WERI-Rb-1 (cell line): ENCODE measurements at regions not wholly inside any gene's neighbourhood (a gene's known extent, or its start where the extent isn't known, plus 50 kb on each side); places are given as distances from the start of the nearest gene placed in this dataset.

Experiments
- DNase-seq: peaks from one replicate; pipeline ENCODE4 v3.0.0-alpha.2; 2020
- H3K27ac ChIP-seq: fragments of 250-450 bp; sonication (Bioruptor Pico); 2 replicates; pipeline ENCODE4 v1.5.1; 2020; ENCODE audit warnings: mild to moderate bottlenecking, moderate library complexity
- H3K27me3 ChIP-seq: fragments of 250-450 bp; sonication (Bioruptor Pico); 2 replicates; pipeline ENCODE4 v1.5.1; 2021; ENCODE audit warnings: mild to moderate bottlenecking, low read depth, moderate library complexity; ENCODE audit not compliant: insufficient read depth, severe bottlenecking
- H3K36me3 ChIP-seq: fragments of 250-450 bp; sonication (Bioruptor Pico); 2 replicates; pipeline ENCODE4 v1.5.1; 2020; ENCODE audit warnings: mild to moderate bottlenecking, moderate library complexity
- H3K4me3 ChIP-seq: 2 replicates; pipeline ENCODE4 v1.5.1; 2011; ENCODE audit warnings: low read depth, mild to moderate bottlenecking, control low read depth, low read length
- H3K9me3 ChIP-seq: fragments of 250-450 bp; sonication (Bioruptor Pico); 2 replicates; pipeline ENCODE4 v1.5.1; 2021; ENCODE audit warnings: mild to moderate bottlenecking, moderate library complexity; ENCODE audit not compliant: severe bottlenecking
- CTCF ChIP-seq: IDR thresholded peaks from 2 replicates; pipeline ENCODE4 v1.5.1; 2011; ENCODE audit warnings: low read depth, mild to moderate bottlenecking, control low read depth, inconsistent platforms, low read length

GRCh38 chr3:181797431-181797830 lies 85.7 kb downstream of the SOX2 start:
- no peak for TF ChIP-seq CTCF
- H3K27ac ChIP-seq, result no peak overlapping the region
- no peak overlapping the region for H3K4me3 ChIP-seq
- H3K36me3 ChIP-seq, result no peaks in the 10 kb centered on the region
- no peak for DNase-seq
- peaks cover 66% of the 10 kb centered on the region for H3K27me3 ChIP-seq
- H3K9me3 ChIP-seq, result no peaks in the 10 kb centered on the region

- H3K9me3 ChIP-seq, result no peaks in the 10 kb centered on the region
- no peak overlapping the region for H3K27ac ChIP-seq
- H3K36me3 ChIP-seq, result no peaks in the 10 kb centered on the region
- H3K27me3 ChIP-seq, result peaks cover 54% of the 10 kb centered on the region
- H3K4me3 ChIP-seq, result no peak overlapping the region
- no peak for DNase-seq
- TF ChIP-seq CTCF, result no peak
These were observed 94.0 kb downstream of the SOX2 start for GRCh38 chr3:181805703-181806102.

GRCh38 chr3:181808053-181808452 lies 96.3 kb downstream of the SOX2 start:
- DNase-seq, result no peak
- no peaks in the 10 kb centered on the region for H3K36me3 ChIP-seq
- H3K9me3 ChIP-seq, result no peaks in the 10 kb centered on the region
- no peak for TF ChIP-seq CTCF
- H3K27me3 ChIP-seq, result peaks cover 47% of the 10 kb centered on the region
- H3K4me3 ChIP-seq, result no peak overlapping the region
- no peak overlapping the region for H3K27ac ChIP-seq

- H3K36me3 ChIP-seq, result no peaks in the 10 kb centered on the region
- no peak overlapping the region for H3K27ac ChIP-seq
- no peaks in the 10 kb centered on the region for H3K9me3 ChIP-seq
- no peak for DNase-seq
- no peak for TF ChIP-seq CTCF
- peaks cover 73% of the 10 kb centered on the region for H3K27me3 ChIP-seq
- no peak overlapping the region for H3K4me3 ChIP-seq
These were observed 112.0 kb downstream of the SOX2 start for GRCh38 chr3:181823716-181824115.

GRCh38 chr3:181824961-181825360 lies 113.2 kb downstream of the SOX2 start:
- no peak overlapping the region for H3K4me3 ChIP-seq
- TF ChIP-seq CTCF, result no peak
- no peaks in the 10 kb centered on the region for H3K36me3 ChIP-seq
- H3K9me3 ChIP-seq, result no peaks in the 10 kb centered on the region
- no peak for DNase-seq
- no peak overlapping the region for H3K27ac ChIP-seq
- peaks cover 64% of the 10 kb centered on the region for H3K27me3 ChIP-seq
